ENCODE measurements at regions not wholly inside any gene's neighbourhood (a gene's known extent, or its start where the extent isn't known, plus 50 kb on each side); places are given as distances from the start of the nearest gene placed in this dataset.

GRCh38 chr12:94801745-94802144, 151.4 kb upstream of the TMCC3 start:
- H3K4me3 Mint-ChIP-seq: no peak overlapping the region
- H3K27me3 Mint-ChIP-seq (ENCODE audit: insufficient read depth): peaks cover 7% of the 10 kb centered on the region
- intact Hi-C loops (cut with micrococcal nuclease): no loop called here
- no peak for DNase-seq (ENCODE audit: low spot score)
- no peaks in the 10 kb centered on the region for H3K4me1 Mint-ChIP-seq (ENCODE audit: low read depth)
- H3K36me3 Mint-ChIP-seq (ENCODE audit: low read depth): no peaks in the 10 kb centered on the region
- H3K9me3 Mint-ChIP-seq: no peaks in the 10 kb centered on the region
- H3K27ac Mint-ChIP-seq: no peak overlapping the region

GRCh38 chr12:94799136-94799535, 148.8 kb upstream of the TMCC3 start:
- Mint-ChIP-seq H3K36me3 (ENCODE audit: low read depth) (no peaks in the 10 kb centered on the region), H3K27ac (no peak overlapping the region), H3K27me3 (ENCODE audit: insufficient read depth) (peaks cover 7% of the 10 kb centered on the region), H3K4me1 (ENCODE audit: low read depth) (peaks cover 8% of the 10 kb centered on the region), H3K4me3 (no peak overlapping the region), H3K9me3 (no peaks in the 10 kb centered on the region)
- no peak for DNase-seq (ENCODE audit: low spot score)
- intact Hi-C loops (cut with micrococcal nuclease): no loop called here

GRCh38 chr12:94798113-94798512, 147.8 kb upstream of the TMCC3 start:
- Mint-ChIP-seq H3K9me3 (no peaks in the 10 kb centered on the region), H3K4me1 (ENCODE audit: low read depth) (peaks cover 8% of the 10 kb centered on the region), H3K36me3 (ENCODE audit: low read depth) (no peaks in the 10 kb centered on the region), H3K27ac (no peak overlapping the region), H3K4me3 (no peak overlapping the region), H3K27me3 (ENCODE audit: insufficient read depth) (peaks cover 7% of the 10 kb centered on the region)
- intact Hi-C loops (cut with micrococcal nuclease): no loop called here
- DNase-seq (ENCODE audit: low spot score): no peak

- H3K4me3 Mint-ChIP-seq: no peak overlapping the region
- DNase-seq (ENCODE audit: low spot score): no peak
- no peak overlapping the region for H3K27ac Mint-ChIP-seq
Measured at GRCh38 chr12:94795520-94795919, 145.2 kb upstream of the TMCC3 start.

GRCh38 chr12:94795044-94795443, 144.7 kb upstream of the TMCC3 start:
- Mint-ChIP-seq H3K27ac (no peak overlapping the region), H3K27me3 (ENCODE audit: insufficient read depth) (peaks cover 8% of the 10 kb centered on the region), H3K4me3 (no peak overlapping the region), H3K4me1 (ENCODE audit: low read depth) (peaks cover 8% of the 10 kb centered on the region), H3K36me3 (ENCODE audit: low read depth) (no peaks in the 10 kb centered on the region), H3K9me3 (no peaks in the 10 kb centered on the region)
- no peak for DNase-seq (ENCODE audit: low spot score)
- intact Hi-C loops (cut with micrococcal nuclease): no loop called here

More at GRCh38 chr12:94795520-94795919, 145.2 kb upstream of the TMCC3 start:
- Mint-ChIP-seq H3K27me3 (ENCODE audit: insufficient read depth) (peaks cover 7% of the 10 kb centered on the region), H3K36me3 (ENCODE audit: low read depth) (no peaks in the 10 kb centered on the region), H3K4me1 (ENCODE audit: low read depth) (peaks cover 8% of the 10 kb centered on the region), H3K9me3 (no peaks in the 10 kb centered on the region)
- intact Hi-C loops (cut with micrococcal nuclease): no loop called here

- no peak for DNase-seq (ENCODE audit: low spot score)
- H3K9me3 Mint-ChIP-seq: no peaks in the 10 kb centered on the region
- peaks cover 8% of the 10 kb centered on the region for H3K4me1 Mint-ChIP-seq (ENCODE audit: low read depth)
- intact Hi-C loops (cut with micrococcal nuclease): no loop called here
- H3K27ac Mint-ChIP-seq: no peak overlapping the region
- peaks cover 5% of the 10 kb centered on the region for H3K27me3 Mint-ChIP-seq (ENCODE audit: insufficient read depth)
- no peak overlapping the region for H3K4me3 Mint-ChIP-seq
- H3K36me3 Mint-ChIP-seq (ENCODE audit: low read depth): no peaks in the 10 kb centered on the region
Measured at GRCh38 chr12:94793191-94793595, 142.8 kb upstream of the TMCC3 start.

GRCh38 chr12:94792693-94793092, 142.3 kb upstream of the TMCC3 start:
- H3K27ac Mint-ChIP-seq: no peak overlapping the region
- no peaks in the 10 kb centered on the region for H3K9me3 Mint-ChIP-seq
- DNase-seq (ENCODE audit: low spot score): no peak
- H3K4me1 Mint-ChIP-seq (ENCODE audit: low read depth): peaks cover 8% of the 10 kb centered on the region
- H3K4me3 Mint-ChIP-seq: no peak overlapping the region
- intact Hi-C loops (cut with micrococcal nuclease): no loop called here
- H3K27me3 Mint-ChIP-seq (ENCODE audit: insufficient read depth): peaks cover 2% of the 10 kb centered on the region
- H3K36me3 Mint-ChIP-seq (ENCODE audit: low read depth): no peaks in the 10 kb centered on the region

- H3K27me3 Mint-ChIP-seq (ENCODE audit: insufficient read depth): peaks cover 2% of the 10 kb centered on the region
- H3K36me3 Mint-ChIP-seq (ENCODE audit: low read depth): no peaks in the 10 kb centered on the region
- no peaks in the 10 kb centered on the region for H3K9me3 Mint-ChIP-seq
- H3K4me1 Mint-ChIP-seq (ENCODE audit: low read depth): peaks cover 8% of the 10 kb centered on the region
- H3K27ac Mint-ChIP-seq: no peak overlapping the region
- no peak overlapping the region for H3K4me3 Mint-ChIP-seq
- intact Hi-C loops (cut with micrococcal nuclease): no loop called here
- DNase-seq (ENCODE audit: low spot score): no peak
Measured at GRCh38 chr12:94791933-94792332, 141.6 kb upstream of the TMCC3 start.

GRCh38 chr12:94790825-94791224, 140.5 kb upstream of the TMCC3 start:
- H3K4me1 Mint-ChIP-seq (ENCODE audit: low read depth): peaks cover 8% of the 10 kb centered on the region
- H3K4me3 Mint-ChIP-seq: no peak overlapping the region
- H3K27me3 Mint-ChIP-seq (ENCODE audit: insufficient read depth): peaks cover 2% of the 10 kb centered on the region
- intact Hi-C loops (cut with micrococcal nuclease): no loop called here
- no peak for DNase-seq (ENCODE audit: low spot score)
- no peaks in the 10 kb centered on the region for H3K36me3 Mint-ChIP-seq (ENCODE audit: low read depth)
- H3K27ac Mint-ChIP-seq: no peak overlapping the region
- H3K9me3 Mint-ChIP-seq: no peaks in the 10 kb centered on the region

- H3K9me3 Mint-ChIP-seq: no peaks in the 10 kb centered on the region
- H3K27me3 Mint-ChIP-seq (ENCODE audit: insufficient read depth): peaks cover 2% of the 10 kb centered on the region
- intact Hi-C loops (cut with micrococcal nuclease): no loop called here
- DNase-seq (ENCODE audit: low spot score): no peak
- no peak overlapping the region for H3K27ac Mint-ChIP-seq
- H3K36me3 Mint-ChIP-seq (ENCODE audit: low read depth): no peaks in the 10 kb centered on the region
- no peak overlapping the region for H3K4me3 Mint-ChIP-seq
- peaks cover 8% of the 10 kb centered on the region for H3K4me1 Mint-ChIP-seq (ENCODE audit: low read depth)
Measured at GRCh38 chr12:94790370-94790769, 140.0 kb upstream of the TMCC3 start.

GRCh38 chr12:94789510-94790225, 139.3 kb upstream of the TMCC3 start:
- intact Hi-C loops (cut with micrococcal nuclease): no loop called here
- Mint-ChIP-seq H3K9me3 (no peaks in the 10 kb centered on the region), H3K27ac (no peak overlapping the region), H3K4me1 (ENCODE audit: low read depth) (peaks cover 3% of the 10 kb centered on the region), H3K4me3 (no peak overlapping the region), H3K36me3 (ENCODE audit: low read depth) (no peaks in the 10 kb centered on the region), H3K27me3 (ENCODE audit: insufficient read depth) (peaks cover 4% of the 10 kb centered on the region)
- DNase-seq (ENCODE audit: low spot score): no peak

GRCh38 chr12:94788298-94788697, 137.9 kb upstream of the TMCC3 start:
- intact Hi-C loops (cut with micrococcal nuclease): no loop called here
- Mint-ChIP-seq H3K27ac (no peak overlapping the region), H3K4me1 (ENCODE audit: low read depth) (no peaks in the 10 kb centered on the region), H3K36me3 (ENCODE audit: low read depth) (no peaks in the 10 kb centered on the region), H3K4me3 (no peak overlapping the region), H3K27me3 (ENCODE audit: insufficient read depth) (peaks cover 5% of the 10 kb centered on the region), H3K9me3 (no peaks in the 10 kb centered on the region)
- DNase-seq (ENCODE audit: low spot score): no peak

- Mint-ChIP-seq H3K27ac (no peak overlapping the region), H3K4me1 (ENCODE audit: low read depth) (no peaks in the 10 kb centered on the region)
- intact Hi-C loops (cut with micrococcal nuclease): no loop called here
Measured at GRCh38 chr12:94786906-94787305, 136.5 kb upstream of the TMCC3 start.

GRCh38 chr12:94783862-94784261, 133.5 kb upstream of the TMCC3 start:
- Mint-ChIP-seq H3K4me3 (no peak overlapping the region), H3K36me3 (ENCODE audit: low read depth) (no peaks in the 10 kb centered on the region)
- intact Hi-C loops (cut with micrococcal nuclease): no loop called here

More at GRCh38 chr12:94786906-94787305, 136.5 kb upstream of the TMCC3 start:
- Mint-ChIP-seq H3K27me3 (ENCODE audit: insufficient read depth) (peaks cover 5% of the 10 kb centered on the region), H3K4me3 (no peak overlapping the region), H3K36me3 (ENCODE audit: low read depth) (no peaks in the 10 kb centered on the region), H3K9me3 (peaks cover 5% of the 10 kb centered on the region)
- DNase-seq (ENCODE audit: low spot score): no peak

More at GRCh38 chr12:94783862-94784261, 133.5 kb upstream of the TMCC3 start:
- H3K27me3 Mint-ChIP-seq (ENCODE audit: insufficient read depth): peaks cover 10% of the 10 kb centered on the region
- H3K4me1 Mint-ChIP-seq (ENCODE audit: low read depth): no peaks in the 10 kb centered on the region
- no peak overlapping the region for H3K27ac Mint-ChIP-seq
- peaks cover 5% of the 10 kb centered on the region for H3K9me3 Mint-ChIP-seq
- no peak for DNase-seq (ENCODE audit: low spot score)

Measured in activated T-helper 1 cell treated with anti-CD3 and anti-CD28 coated beads, Interleukin-12 subunit alpha, Interleukin-12 subunit beta, Interleukin-2, Interleukin-4 antibody, amounts not matched to agents 30 ng/mL and 10 ng/mL and 1 ng/mL, durations not matched to agents 14 hours and 24 hours and 36 hours (primary cell).